ENCODE measurements at regions not wholly inside any gene's neighbourhood (a gene's known extent, or its start where the extent isn't known, plus 50 kb on each side); places are given as distances from the start of the nearest gene placed in this dataset.

- no peaks in the 10 kb centered on the region for H3K27me3 ChIP-seq (ENCODE audit: control insufficient read depth, insufficient read depth, low read length)
- H3K9ac ChIP-seq (ENCODE audit: low read depth, low read length) = no peak overlapping the region
- no peaks in the 10 kb centered on the region for H3K4me1 ChIP-seq (ENCODE audit: control insufficient read depth, insufficient read depth, low read length)
- no peaks in the 10 kb centered on the region for H3K9me3 ChIP-seq (ENCODE audit: control insufficient read depth, insufficient read depth, low read length)
- H3K36me3 ChIP-seq (ENCODE audit: control insufficient read depth, insufficient read depth, low read length) = no peaks in the 10 kb centered on the region
- H3K4me3 ChIP-seq (ENCODE audit: low read depth, low read length) = no peak overlapping the region
Observed at GRCh38 chr9:99699396-99699795, 122.3 kb upstream of the NR4A3 start.

- Histone ChIP-seq H3K4me3 (ENCODE audit: low read depth, low read length) (no peak overlapping the region), H3K27me3 (ENCODE audit: control insufficient read depth, insufficient read depth, low read length) (no peaks in the 10 kb centered on the region), H3K4me1 (ENCODE audit: control insufficient read depth, insufficient read depth, low read length) (no peaks in the 10 kb centered on the region), H3K36me3 (ENCODE audit: control insufficient read depth, insufficient read depth, low read length) (no peaks in the 10 kb centered on the region), H3K9me3 (ENCODE audit: control insufficient read depth, insufficient read depth, low read length) (no peaks in the 10 kb centered on the region), H3K9ac (ENCODE audit: low read depth, low read length) (no peak overlapping the region)
Observed at GRCh38 chr9:99712214-99712613, 109.5 kb upstream of the NR4A3 start.

- H3K4me3 ChIP-seq (ENCODE audit: low read depth, low read length) = no peak overlapping the region
- no peaks in the 10 kb centered on the region for H3K27me3 ChIP-seq (ENCODE audit: control insufficient read depth, insufficient read depth, low read length)
- H3K4me1 ChIP-seq (ENCODE audit: control insufficient read depth, insufficient read depth, low read length) = no peaks in the 10 kb centered on the region
- no peaks in the 10 kb centered on the region for H3K36me3 ChIP-seq (ENCODE audit: control insufficient read depth, insufficient read depth, low read length)
- no peaks in the 10 kb centered on the region for H3K9me3 ChIP-seq (ENCODE audit: control insufficient read depth, insufficient read depth, low read length)
- no peak overlapping the region for H3K9ac ChIP-seq (ENCODE audit: low read depth, low read length)
Observed at GRCh38 chr9:99713838-99714306, 107.8 kb upstream of the NR4A3 start.

- Histone ChIP-seq H3K4me3 (ENCODE audit: low read depth, low read length) (no peak overlapping the region), H3K9ac (ENCODE audit: low read depth, low read length) (no peak overlapping the region), H3K36me3 (ENCODE audit: control insufficient read depth, insufficient read depth, low read length) (no peaks in the 10 kb centered on the region), H3K9me3 (ENCODE audit: control insufficient read depth, insufficient read depth, low read length) (no peaks in the 10 kb centered on the region), H3K27me3 (ENCODE audit: control insufficient read depth, insufficient read depth, low read length) (no peaks in the 10 kb centered on the region), H3K4me1 (ENCODE audit: control insufficient read depth, insufficient read depth, low read length) (peaks cover 12% of the 10 kb centered on the region)
Observed at GRCh38 chr9:99718631-99719030, 103.1 kb upstream of the NR4A3 start.

GRCh38 chr9:99720455-99721050 lies 101.1 kb upstream of the NR4A3 start:
- no peaks in the 10 kb centered on the region for H3K27me3 ChIP-seq (ENCODE audit: control insufficient read depth, insufficient read depth, low read length)
- peaks cover 12% of the 10 kb centered on the region for H3K4me1 ChIP-seq (ENCODE audit: control insufficient read depth, insufficient read depth, low read length)
- no peaks in the 10 kb centered on the region for H3K9me3 ChIP-seq (ENCODE audit: control insufficient read depth, insufficient read depth, low read length)
- H3K9ac ChIP-seq (ENCODE audit: low read depth, low read length) = no peak overlapping the region
- H3K4me3 ChIP-seq (ENCODE audit: low read depth, low read length) = no peak overlapping the region
- H3K36me3 ChIP-seq (ENCODE audit: control insufficient read depth, insufficient read depth, low read length) = no peaks in the 10 kb centered on the region

- no peak overlapping the region for H3K9ac ChIP-seq (ENCODE audit: low read depth, low read length)
- H3K4me3 ChIP-seq (ENCODE audit: low read depth, low read length) = no peak overlapping the region
- H3K9me3 ChIP-seq (ENCODE audit: control insufficient read depth, insufficient read depth, low read length) = no peaks in the 10 kb centered on the region
- no peaks in the 10 kb centered on the region for H3K36me3 ChIP-seq (ENCODE audit: control insufficient read depth, insufficient read depth, low read length)
- H3K4me1 ChIP-seq (ENCODE audit: control insufficient read depth, insufficient read depth, low read length) = peaks cover 12% of the 10 kb centered on the region
- H3K27me3 ChIP-seq (ENCODE audit: control insufficient read depth, insufficient read depth, low read length) = no peaks in the 10 kb centered on the region
Observed at GRCh38 chr9:99721898-99722297, 99.8 kb upstream of the NR4A3 start.

- H3K4me3 ChIP-seq (ENCODE audit: low read depth, low read length) = no peak overlapping the region
- peaks cover 12% of the 10 kb centered on the region for H3K4me1 ChIP-seq (ENCODE audit: control insufficient read depth, insufficient read depth, low read length)
- no peak overlapping the region for H3K9ac ChIP-seq (ENCODE audit: low read depth, low read length)
- no peaks in the 10 kb centered on the region for H3K9me3 ChIP-seq (ENCODE audit: control insufficient read depth, insufficient read depth, low read length)
- no peaks in the 10 kb centered on the region for H3K27me3 ChIP-seq (ENCODE audit: control insufficient read depth, insufficient read depth, low read length)
- H3K36me3 ChIP-seq (ENCODE audit: control insufficient read depth, insufficient read depth, low read length) = no peaks in the 10 kb centered on the region
Observed at GRCh38 chr9:99722877-99723276, 98.8 kb upstream of the NR4A3 start.

- Histone ChIP-seq H3K4me1 (ENCODE audit: control insufficient read depth, insufficient read depth, low read length) (peaks cover 12% of the 10 kb centered on the region), H3K9me3 (ENCODE audit: control insufficient read depth, insufficient read depth, low read length) (no peaks in the 10 kb centered on the region), H3K4me3 (ENCODE audit: low read depth, low read length) (no peak overlapping the region), H3K36me3 (ENCODE audit: control insufficient read depth, insufficient read depth, low read length) (no peaks in the 10 kb centered on the region), H3K9ac (ENCODE audit: low read depth, low read length) (no peak overlapping the region), H3K27me3 (ENCODE audit: control insufficient read depth, insufficient read depth, low read length) (no peaks in the 10 kb centered on the region)
Observed at GRCh38 chr9:99724640-99725039, 97.0 kb upstream of the NR4A3 start.

- Histone ChIP-seq H3K9ac (ENCODE audit: low read depth, low read length) (no peak overlapping the region), H3K4me3 (ENCODE audit: low read depth, low read length) (no peak overlapping the region), H3K36me3 (ENCODE audit: control insufficient read depth, insufficient read depth, low read length) (no peaks in the 10 kb centered on the region), H3K4me1 (ENCODE audit: control insufficient read depth, insufficient read depth, low read length) (peaks cover 12% of the 10 kb centered on the region), H3K27me3 (ENCODE audit: control insufficient read depth, insufficient read depth, low read length) (no peaks in the 10 kb centered on the region), H3K9me3 (ENCODE audit: control insufficient read depth, insufficient read depth, low read length) (no peaks in the 10 kb centered on the region)
Observed at GRCh38 chr9:99725852-99726251, 95.8 kb upstream of the NR4A3 start.

GRCh38 chr9:99726758-99727157 lies 94.9 kb upstream of the NR4A3 start:
- Histone ChIP-seq H3K4me1 (ENCODE audit: control insufficient read depth, insufficient read depth, low read length) (peaks cover 12% of the 10 kb centered on the region), H3K4me3 (ENCODE audit: low read depth, low read length) (no peak overlapping the region), H3K36me3 (ENCODE audit: control insufficient read depth, insufficient read depth, low read length) (no peaks in the 10 kb centered on the region), H3K9me3 (ENCODE audit: control insufficient read depth, insufficient read depth, low read length) (no peaks in the 10 kb centered on the region), H3K9ac (ENCODE audit: low read depth, low read length) (no peak overlapping the region), H3K27me3 (ENCODE audit: control insufficient read depth, insufficient read depth, low read length) (no peaks in the 10 kb centered on the region)

GRCh38 chr9:99730062-99730461 lies 91.6 kb upstream of the NR4A3 start:
- Histone ChIP-seq H3K36me3 (ENCODE audit: control insufficient read depth, insufficient read depth, low read length) (no peaks in the 10 kb centered on the region), H3K9me3 (ENCODE audit: control insufficient read depth, insufficient read depth, low read length) (no peaks in the 10 kb centered on the region), H3K9ac (ENCODE audit: low read depth, low read length) (no peak overlapping the region), H3K4me3 (ENCODE audit: low read depth, low read length) (no peak overlapping the region), H3K27me3 (ENCODE audit: control insufficient read depth, insufficient read depth, low read length) (no peaks in the 10 kb centered on the region), H3K4me1 (ENCODE audit: control insufficient read depth, insufficient read depth, low read length) (no peaks in the 10 kb centered on the region)

- Histone ChIP-seq H3K4me3 (ENCODE audit: low read depth, low read length) (no peak overlapping the region), H3K9ac (ENCODE audit: low read depth, low read length) (no peak overlapping the region), H3K9me3 (ENCODE audit: control insufficient read depth, insufficient read depth, low read length) (no peaks in the 10 kb centered on the region), H3K4me1 (ENCODE audit: control insufficient read depth, insufficient read depth, low read length) (no peaks in the 10 kb centered on the region), H3K27me3 (ENCODE audit: control insufficient read depth, insufficient read depth, low read length) (no peaks in the 10 kb centered on the region), H3K36me3 (ENCODE audit: control insufficient read depth, insufficient read depth, low read length) (no peaks in the 10 kb centered on the region)
Observed at GRCh38 chr9:99731950-99732349, 89.7 kb upstream of the NR4A3 start.
